Mammary epithelial cell (primary cell): ENCODE measurements at regions not wholly inside any gene's neighbourhood (a gene's known extent, or its start where the extent isn't known, plus 50 kb on each side); places are given as distances from the start of the nearest gene placed in this dataset.

Experiments
- EZH2 ChIP-seq: IDR thresholded peaks from 2 replicates; pipeline ENCODE4 v1.6.1; 2012; ENCODE audit warnings: low read length, inconsistent platforms, borderline replicate concordance
- TF ChIP-seq, protein P1 (sequence below), 2 donors: IDR thresholded peaks in 1 of 2; conservative IDR thresholded peaks in 1 of 2; 2 replicates each; pipeline ENCODE4 v1.5.1; 2011 to 2012; ENCODE audit warnings: inconsistent platforms in 2 of 2, low read length in 2 of 2, mild to moderate bottlenecking in 2 of 2, control low read depth in 1 of 2, low read depth in 1 of 2; ENCODE audit not compliant: insufficient read depth in 1 of 2; ENCODE audit errors: extremely low read depth in 1 of 2

DNA sequence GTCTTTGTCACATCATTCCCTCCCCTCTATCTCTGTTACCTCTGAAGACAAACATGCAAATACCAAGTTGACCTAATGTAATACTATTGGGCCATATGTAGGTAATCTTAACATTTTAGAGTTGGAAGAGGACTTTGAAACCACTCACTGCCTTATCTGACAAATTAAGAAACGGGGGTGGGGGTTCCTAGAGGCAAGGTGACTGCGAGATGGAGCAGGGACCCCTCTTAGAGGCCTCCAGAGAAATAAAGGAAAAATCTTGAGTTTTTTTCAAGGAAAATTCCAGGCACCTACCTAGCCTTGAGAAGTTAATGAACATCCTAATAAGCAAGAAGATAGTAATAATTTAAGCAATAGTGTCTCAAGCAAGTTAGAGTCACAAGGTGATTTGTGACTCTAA is 270.8 kb downstream of the CD83 start:
- TF ChIP-seq, protein P1, sequence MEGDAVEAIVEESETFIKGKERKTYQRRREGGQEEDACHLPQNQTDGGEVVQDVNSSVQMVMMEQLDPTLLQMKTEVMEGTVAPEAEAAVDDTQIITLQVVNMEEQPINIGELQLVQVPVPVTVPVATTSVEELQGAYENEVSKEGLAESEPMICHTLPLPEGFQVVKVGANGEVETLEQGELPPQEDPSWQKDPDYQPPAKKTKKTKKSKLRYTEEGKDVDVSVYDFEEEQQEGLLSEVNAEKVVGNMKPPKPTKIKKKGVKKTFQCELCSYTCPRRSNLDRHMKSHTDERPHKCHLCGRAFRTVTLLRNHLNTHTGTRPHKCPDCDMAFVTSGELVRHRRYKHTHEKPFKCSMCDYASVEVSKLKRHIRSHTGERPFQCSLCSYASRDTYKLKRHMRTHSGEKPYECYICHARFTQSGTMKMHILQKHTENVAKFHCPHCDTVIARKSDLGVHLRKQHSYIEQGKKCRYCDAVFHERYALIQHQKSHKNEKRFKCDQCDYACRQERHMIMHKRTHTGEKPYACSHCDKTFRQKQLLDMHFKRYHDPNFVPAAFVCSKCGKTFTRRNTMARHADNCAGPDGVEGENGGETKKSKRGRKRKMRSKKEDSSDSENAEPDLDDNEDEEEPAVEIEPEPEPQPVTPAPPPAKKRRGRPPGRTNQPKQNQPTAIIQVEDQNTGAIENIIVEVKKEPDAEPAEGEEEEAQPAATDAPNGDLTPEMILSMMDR (conservative IDR thresholded peaks at IDR 0.05 in 1 of 2, IDR thresholded peaks at IDR 0.05 in 1 of 2; ENCODE audit: extremely low read depth in 1 of 2, insufficient read depth in 1 of 2, low read depth in 1 of 2, low read length in 2 of 2): no peak
- no peak for TF ChIP-seq EZH2
